Activated CD4-positive, alpha-beta T cell treated with anti-CD3 and anti-CD28 coated beads, Interleukin-10, Interleukin-2, amounts not matched to agents 100 ng/mL and 50 ng/mL, durations not matched to agents 16 hours and 8 hours (primary cell): ENCODE measurements at regions not wholly inside any gene's neighbourhood (a gene's known extent, or its start where the extent isn't known, plus 50 kb on each side); places are given as distances from the start of the nearest gene placed in this dataset.

Experiments
- DNase-seq: peaks from one replicate; pipeline ENCODE4 v3.0.0-alpha.2; 2020

- DNase-seq = no peak
Observed at GRCh38 chr20:24780674-24781417, 168.2 kb upstream of the CST7 start.

- DNase-seq = peak; percentile 28
Observed at GRCh38 chr20:24781418-24781980, 167.6 kb upstream of the CST7 start.

GRCh38 chr20:24782301-24782700 lies 166.8 kb upstream of the CST7 start:
- DNase-seq = no peak

GRCh38 chr20:24782801-24783630 lies 166.1 kb upstream of the CST7 start:
- no peak for DNase-seq

- peak; percentile 6 for DNase-seq
Observed at GRCh38 chr20:24783631-24784492, 165.2 kb upstream of the CST7 start.

- no peak for DNase-seq
Observed at GRCh38 chr20:24784607-24785006, 164.5 kb upstream of the CST7 start.

- no peak for DNase-seq
Observed at GRCh38 chr20:24785141-24786110, 163.6 kb upstream of the CST7 start.

GRCh38 chr20:24786111-24786495 lies 163.0 kb upstream of the CST7 start:
- no peak for DNase-seq

- DNase-seq = no peak
Observed at GRCh38 chr20:24786646-24787045, 162.4 kb upstream of the CST7 start.

- DNase-seq = no peak
Observed at GRCh38 chr20:24787071-24787470, 162.0 kb upstream of the CST7 start.

GRCh38 chr20:24787621-24788020 lies 161.4 kb upstream of the CST7 start:
- DNase-seq = no peak

- no peak for DNase-seq
Observed at GRCh38 chr20:24789877-24790276, 159.2 kb upstream of the CST7 start.

GRCh38 chr20:24790746-24791283 lies 158.3 kb upstream of the CST7 start:
- DNase-seq = no peak

- no peak for DNase-seq
Observed at GRCh38 chr20:24791953-24792352, 157.1 kb upstream of the CST7 start.

GRCh38 chr20:24792641-24793495 lies 156.2 kb upstream of the CST7 start:
- no peak for DNase-seq

GRCh38 chr20:24795436-24795835 lies 153.6 kb upstream of the CST7 start:
- peak; percentile 4 for DNase-seq

- DNase-seq = no peak
Observed at GRCh38 chr20:24796236-24796635, 152.8 kb upstream of the CST7 start.

- no peak for DNase-seq
Observed at GRCh38 chr20:24797113-24797512, 152.0 kb upstream of the CST7 start.

- no peak for DNase-seq
Observed at GRCh38 chr20:24797745-24798655, 151.1 kb upstream of the CST7 start.
